DND-41 (cell line): ENCODE measurements at regions not wholly inside any gene's neighbourhood (a gene's known extent, or its start where the extent isn't known, plus 50 kb on each side); places are given as distances from the start of the nearest gene placed in this dataset.

Experiments used
- ATAC-seq: fragments of 200-7000 bp; cut with Tn5 transposase; 3 replicates; pipeline ENCODE4 v1.9.1; 2021; ENCODE audit warnings: low read depth; ENCODE audit not compliant: insufficient read depth
- DNase-seq: peaks from one replicate; pipeline ENCODE4 v3.0.0-alpha.2; 2020
- H2AFZ ChIP-seq: 2 replicates; pipeline ENCODE4 v1.6.0; 2012; ENCODE audit warnings: low read depth, low read length
- H3K27ac ChIP-seq: 2 replicates; pipeline ENCODE4 v1.5.1; 2012; ENCODE audit warnings: low read length, inconsistent platforms
- H3K27me3 ChIP-seq: fragments of 200-600 bp; sonication (generic); 2 replicates; pipeline ENCODE4 v1.6.0; 2012; ENCODE audit warnings: low read length, mild to moderate bottlenecking, inconsistent platforms; ENCODE audit not compliant: insufficient read depth, poor library complexity
- H3K36me3 ChIP-seq: 2 replicates; pipeline ENCODE4 v1.5.1; 2012; ENCODE audit warnings: low read length, inconsistent platforms; ENCODE audit not compliant: insufficient read depth
- H3K4me1 ChIP-seq: 2 replicates; pipeline ENCODE4 v1.5.1; 2012; ENCODE audit warnings: mild to moderate bottlenecking, low read length; ENCODE audit not compliant: insufficient read depth
- H3K4me2 ChIP-seq: 2 replicates; pipeline ENCODE4 v1.6.0; 2012; ENCODE audit warnings: mild to moderate bottlenecking, moderate library complexity, low read length, inconsistent platforms; ENCODE audit not compliant: insufficient read depth
- H3K4me3 ChIP-seq, 2 experiments: fragments of 200-600 bp in 1 of 2; shearing (Covaris generic) in 1 of 2; 2 replicates each; pipeline ENCODE4 v1.5.1; 2012 to 2016; ENCODE audit warnings: inconsistent platforms in 2 of 2, low read length in 2 of 2, mild to moderate bottlenecking in 2 of 2, low read depth in 1 of 2, moderate library complexity in 1 of 2
- H3K79me2 ChIP-seq: 2 replicates; pipeline ENCODE4 v1.6.0; 2012; ENCODE audit warnings: low read length, inconsistent platforms; ENCODE audit not compliant: insufficient read depth
- H3K9ac ChIP-seq: 2 replicates; pipeline ENCODE4 v1.6.0; 2012; ENCODE audit warnings: low read depth, mild to moderate bottlenecking, inconsistent platforms, low read length, moderate library complexity
- H3K9me3 ChIP-seq: 2 replicates; pipeline ENCODE4 v1.5.1; 2012; ENCODE audit warnings: low read length, moderate library complexity, mild to moderate bottlenecking, inconsistent platforms; ENCODE audit not compliant: insufficient read depth, severe bottlenecking
- H4K20me1 ChIP-seq: 2 replicates; pipeline ENCODE4 v1.6.0; 2012; ENCODE audit warnings: low read length; ENCODE audit not compliant: insufficient read depth
- CTCF ChIP-seq: IDR thresholded peaks from 2 replicates; pipeline ENCODE4 v1.5.1; 2012; ENCODE audit warnings: borderline replicate concordance, low read length, moderate library complexity, mild to moderate bottlenecking; ENCODE audit not compliant: poor library complexity, severe bottlenecking; ENCODE audit errors: extremely low read depth
- EZH2 ChIP-seq: IDR thresholded peaks from 3 replicates; pipeline ENCODE4 v1.6.1; 2012; ENCODE audit warnings: borderline replicate concordance, low read depth, mild to moderate bottlenecking, moderate library complexity, low read length, inconsistent platforms; ENCODE audit not compliant: severe bottlenecking

DNA sequence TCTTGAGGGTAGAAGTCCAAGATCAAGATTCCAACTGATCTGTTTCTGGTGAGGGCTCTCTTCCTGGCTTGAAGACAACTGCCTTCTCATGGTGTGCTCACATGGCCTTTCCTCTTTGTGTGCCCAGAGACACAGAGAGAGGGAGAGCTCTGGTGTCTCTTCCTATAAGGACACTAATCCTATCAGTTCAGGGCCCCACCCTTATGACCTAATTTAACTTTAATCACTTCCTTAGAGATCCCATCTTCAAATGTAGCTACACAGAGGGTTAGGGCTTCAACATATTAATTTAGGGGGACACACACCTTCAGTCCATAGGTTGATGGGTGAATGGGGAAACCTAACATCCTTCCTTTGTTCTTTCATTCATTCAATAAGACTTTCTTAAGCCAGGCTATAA lies 144.6 kb downstream of the MN1 start:
- no peak overlapping the region for H2AFZ ChIP-seq
- H3K4me3 ChIP-seq, result no peak overlapping the region
- ATAC-seq, result no peak
- H3K36me3 ChIP-seq, result no peaks in the 10 kb centered on the region
- peaks cover 4% of the 10 kb centered on the region for H3K9me3 ChIP-seq
- no peak overlapping the region for H3K4me2 ChIP-seq
- no peak for DNase-seq
- no peak for TF ChIP-seq EZH2
- no peak for TF ChIP-seq CTCF
- no peak overlapping the region for H3K27ac ChIP-seq
- H3K9ac ChIP-seq, result no peak overlapping the region
- H3K27me3 ChIP-seq, result no peaks in the 10 kb centered on the region
- no peaks in the 10 kb centered on the region for H4K20me1 ChIP-seq
- no peaks in the 10 kb centered on the region for H3K79me2 ChIP-seq
- H3K4me1 ChIP-seq, result no peaks in the 10 kb centered on the region

GRCh38 chr22:27660306-27660705 lies 141.2 kb downstream of the MN1 start:
- DNase-seq, result no peak
- Histone ChIP-seq H3K4me1 (no peaks in the 10 kb centered on the region), H4K20me1 (no peaks in the 10 kb centered on the region), H3K79me2 (no peaks in the 10 kb centered on the region), H3K4me3 (no peak overlapping the region), H3K9me3 (peaks cover 4% of the 10 kb centered on the region), H3K9ac (no peak overlapping the region), H3K4me2 (no peak overlapping the region), H3K27me3 (peaks cover 3% of the 10 kb centered on the region), H3K27ac (no peak overlapping the region), H2AFZ (no peak overlapping the region), H3K36me3 (no peaks in the 10 kb centered on the region)
- ATAC-seq, result no peak
- TF ChIP-seq EZH2, result no peak

GRCh38 chr22:27662359-27663301 lies 138.9 kb downstream of the MN1 start:
- TF ChIP-seq EZH2 (no peak), CTCF (no peak)
- Histone ChIP-seq H3K79me2 (no peaks in the 10 kb centered on the region), H3K9me3 (peaks cover 3% of the 10 kb centered on the region), H3K36me3 (no peaks in the 10 kb centered on the region), H3K4me1 (no peaks in the 10 kb centered on the region), H2AFZ (no peak overlapping the region), H3K9ac (no peak overlapping the region), H3K27ac (no peak overlapping the region), H3K27me3 (peaks cover 3% of the 10 kb centered on the region), H3K4me2 (no peak overlapping the region), H4K20me1 (no peaks in the 10 kb centered on the region), H3K4me3 (no peak overlapping the region)
- ATAC-seq (no peak), DNase-seq (no peak)

DNA sequence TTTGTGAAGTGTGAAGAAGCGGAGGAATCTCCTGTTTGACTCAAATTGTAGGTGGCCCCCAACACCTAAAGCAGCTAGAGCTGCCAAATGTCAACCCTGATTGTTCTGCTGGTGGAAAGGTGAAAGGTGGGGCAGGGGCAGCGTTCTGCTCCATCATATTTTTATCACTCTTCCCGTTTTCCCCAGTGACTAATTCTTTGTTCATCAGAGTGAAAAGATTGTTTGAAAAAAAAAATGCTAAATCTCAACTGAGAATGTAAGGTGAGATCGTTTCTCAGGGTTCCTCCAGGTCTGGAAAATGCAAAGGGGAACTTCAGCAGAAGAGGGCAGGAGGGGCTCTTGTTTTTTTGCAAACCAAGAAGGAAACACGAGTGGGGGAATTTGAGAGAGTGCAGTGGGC lies 137.7 kb downstream of the MN1 start:
- no peak overlapping the region for H3K4me2 ChIP-seq
- no peaks in the 10 kb centered on the region for H3K4me1 ChIP-seq
- ATAC-seq (no peak), DNase-seq (no peak)
- H3K4me3 ChIP-seq, result no peak overlapping the region
- H3K79me2 ChIP-seq, result no peaks in the 10 kb centered on the region
- H3K27me3 ChIP-seq, result peaks cover 3% of the 10 kb centered on the region
- no peaks in the 10 kb centered on the region for H3K36me3 ChIP-seq
- TF ChIP-seq CTCF (no peak), EZH2 (no peak)
- peaks cover 3% of the 10 kb centered on the region for H3K9me3 ChIP-seq
- no peak overlapping the region for H3K27ac ChIP-seq
- H4K20me1 ChIP-seq, result no peaks in the 10 kb centered on the region
- no peak overlapping the region for H2AFZ ChIP-seq
- H3K9ac ChIP-seq, result no peak overlapping the region
